Neural cell (in vitro differentiated cells): ENCODE measurements at regions not wholly inside any gene's neighbourhood (a gene's known extent, or its start where the extent isn't known, plus 50 kb on each side); places are given as distances from the start of the nearest gene placed in this dataset.

Source experiments
- H2AFZ ChIP-seq: fragments of 200-600, 300-800 bp; sonication (generic), shearing (Covaris generic); 2 replicates; pipeline ENCODE4 v1.6.0; 2014; ENCODE audit warnings: low read depth, mild to moderate bottlenecking, antibody characterized with exemption, low read length, moderate library complexity
- H3F3A ChIP-seq: fragments of 200-600 bp; shearing (Covaris generic); 2 replicates; pipeline ENCODE4 v1.6.1; 2016; ENCODE audit warnings: mild to moderate bottlenecking, moderate library complexity, mixed read lengths, antibody characterized with exemption, low read length; ENCODE audit not compliant: insufficient read depth, poor library complexity, severe bottlenecking
- H3K27ac ChIP-seq: fragments of 200-600, 300-800 bp; sonication (generic), shearing (Covaris generic); 2 replicates; pipeline ENCODE4 v1.5.1; 2014; ENCODE audit warnings: mild to moderate bottlenecking, low read length, moderate library complexity
- H3K27me3 ChIP-seq: fragments of 300-800, 200-600 bp; sonication (generic), shearing (Covaris generic); 2 replicates; pipeline ENCODE4 v1.6.0; 2014; ENCODE audit warnings: mild to moderate bottlenecking, low read depth, low read length, moderate library complexity; ENCODE audit not compliant: insufficient read depth
- H3K36me3 ChIP-seq: fragments of 300-800, 200-600 bp; sonication (generic), shearing (Covaris generic); 2 replicates; pipeline ENCODE4 v1.5.1; 2014; ENCODE audit warnings: mild to moderate bottlenecking, antibody characterized with exemption, low read length, moderate library complexity; ENCODE audit not compliant: insufficient read depth
- H3K4me2 ChIP-seq: fragments of 300-800, 200-600 bp; sonication (generic), shearing (Covaris generic); 2 replicates; pipeline ENCODE4 v1.6.0; 2014; ENCODE audit warnings: mild to moderate bottlenecking, low read length
- H3K4me3 ChIP-seq: fragments of 300-800, 200-600 bp; sonication (generic), shearing (Covaris generic); 2 replicates; pipeline ENCODE4 v1.5.1; 2014; ENCODE audit warnings: mild to moderate bottlenecking, low read length, moderate library complexity
- H3K79me2 ChIP-seq: fragments of 200-600 bp; shearing (Covaris generic); replicated peaks from 2 replicates; pipeline ENCODE4 v1.6.0; 2014; ENCODE audit warnings: mild to moderate bottlenecking, low read length, moderate library complexity; ENCODE audit not compliant: insufficient read depth
- H3K9ac ChIP-seq: fragments of 300-800, 200-600 bp; sonication (generic), shearing (Covaris generic); 2 replicates; pipeline ENCODE4 v1.6.1; 2016; ENCODE audit warnings: mild to moderate bottlenecking, low read length, mixed read lengths
- H3K9me2 ChIP-seq: fragments of 200-600 bp; shearing (Covaris generic); 2 replicates; pipeline ENCODE4 v1.6.1; 2016; ENCODE audit warnings: mild to moderate bottlenecking, low read length, mixed read lengths; ENCODE audit not compliant: insufficient read depth
- H3K9me3 ChIP-seq: fragments of 200-600, 300-800 bp; sonication (generic), shearing (Covaris generic); 2 replicates; pipeline ENCODE4 v1.6.1; 2016; ENCODE audit warnings: mild to moderate bottlenecking, mixed run types, low read length, moderate library complexity, mixed read lengths
- H4K20me1 ChIP-seq: fragments of 200-600 bp; shearing (Covaris generic); 2 replicates; pipeline ENCODE4 v1.6.1; 2016; ENCODE audit warnings: mild to moderate bottlenecking, mixed run types; ENCODE audit not compliant: insufficient read depth
- CTCF ChIP-seq: fragments of 450-650 bp; IDR thresholded peaks from 2 replicates; pipeline ENCODE4 v1.5.1; 2014; ENCODE audit warnings: antibody characterized with exemption, mild to moderate bottlenecking, moderate library complexity; ENCODE audit not compliant: poor library complexity, severe bottlenecking
- EP300 ChIP-seq: fragments of 450-650 bp; conservative IDR thresholded peaks from 2 replicates; pipeline ENCODE4 v1.6.1; 2014; ENCODE audit warnings: antibody characterized with exemption, mild to moderate bottlenecking, moderate library complexity; ENCODE audit not compliant: poor library complexity, severe bottlenecking
- EZH2 ChIP-seq: fragments of 200-600, 300-800 bp; shearing (Covaris generic), sonication (generic); IDR thresholded peaks from 2 replicates; pipeline ENCODE4 v1.6.1; 2014; ENCODE audit warnings: antibody characterized with exemption, low read length, borderline replicate concordance, mild to moderate bottlenecking; ENCODE audit not compliant: insufficient read depth, poor library complexity, severe bottlenecking
- MXI1 ChIP-seq: fragments of 450-650 bp; conservative IDR thresholded peaks from 2 replicates; pipeline ENCODE4 v1.6.1; 2014; ENCODE audit warnings: antibody characterized with exemption, mild to moderate bottlenecking; ENCODE audit not compliant: poor library complexity, severe bottlenecking
- POLR2AphosphoS5 ChIP-seq: IDR thresholded peaks from 2 replicates; pipeline ENCODE4 v1.6.1; 2012
- RAD21 ChIP-seq: fragments of 450-650 bp; conservative IDR thresholded peaks from 2 replicates; pipeline ENCODE4 v1.6.1; 2014; ENCODE audit warnings: antibody characterized with exemption, mild to moderate bottlenecking, moderate library complexity
- REST ChIP-seq: IDR thresholded peaks from 2 replicates; pipeline ENCODE4 v1.6.1; 2012; ENCODE audit warnings: borderline replicate concordance
- SMC3 ChIP-seq: fragments of 450-650 bp; conservative IDR thresholded peaks from 2 replicates; pipeline ENCODE4 v1.6.1; 2014; ENCODE audit warnings: antibody characterized with exemption, mild to moderate bottlenecking, moderate library complexity; ENCODE audit not compliant: poor library complexity
- TAF1 ChIP-seq: IDR thresholded peaks from 2 replicates; pipeline ENCODE4 v1.6.1; 2012; ENCODE audit warnings: low read depth

GRCh38 chr2:196563876-196564275 is 75.6 kb upstream of the CCDC150 start:
- Histone ChIP-seq H3K4me2 (no peak overlapping the region), H3K9me3 (no peaks in the 10 kb centered on the region), H3K27ac (no peak overlapping the region), H3K9ac (no peak overlapping the region), H3F3A (no peaks in the 10 kb centered on the region), H3K4me3 (no peak overlapping the region), H3K27me3 (no peaks in the 10 kb centered on the region), H3K79me2 (no peaks in the 10 kb centered on the region), H4K20me1 (no peaks in the 10 kb centered on the region), H3K9me2 (no peaks in the 10 kb centered on the region), H2AFZ (no peak overlapping the region), H3K36me3 (no peaks in the 10 kb centered on the region)
- no peak for TF ChIP-seq EZH2
- no peak for TF ChIP-seq CTCF
- TF ChIP-seq MXI1 = no peak
- TF ChIP-seq REST = no peak
- TF ChIP-seq POLR2AphosphoS5 = no peak
- TF ChIP-seq RAD21 = no peak
- no peak for TF ChIP-seq TAF1
- TF ChIP-seq EP300 = no peak
- TF ChIP-seq SMC3 = no peak

- H3K27ac ChIP-seq = no peak overlapping the region
- H3K9me2 ChIP-seq = no peaks in the 10 kb centered on the region
- no peak overlapping the region for H3K9ac ChIP-seq
- H3K36me3 ChIP-seq = no peaks in the 10 kb centered on the region
- no peak overlapping the region for H2AFZ ChIP-seq
- no peaks in the 10 kb centered on the region for H3F3A ChIP-seq
- H3K4me3 ChIP-seq = no peak overlapping the region
- H3K4me2 ChIP-seq = no peak overlapping the region
- no peaks in the 10 kb centered on the region for H3K9me3 ChIP-seq
- no peaks in the 10 kb centered on the region for H3K79me2 ChIP-seq
- H3K27me3 ChIP-seq = no peaks in the 10 kb centered on the region
- H4K20me1 ChIP-seq = no peaks in the 10 kb centered on the region
- TF ChIP-seq SMC3 (no peak), TAF1 (no peak), POLR2AphosphoS5 (no peak), REST (no peak), MXI1 (no peak), CTCF (no peak), EP300 (no peak), EZH2 (no peak), RAD21 (no peak)
These were observed 74.3 kb upstream of the CCDC150 start for GRCh38 chr2:196565106-196565765.
